ENCODE measurements at regions not wholly inside any gene's neighbourhood (a gene's known extent, or its start where the extent isn't known, plus 50 kb on each side); places are given as distances from the start of the nearest gene placed in this dataset.

DNA sequence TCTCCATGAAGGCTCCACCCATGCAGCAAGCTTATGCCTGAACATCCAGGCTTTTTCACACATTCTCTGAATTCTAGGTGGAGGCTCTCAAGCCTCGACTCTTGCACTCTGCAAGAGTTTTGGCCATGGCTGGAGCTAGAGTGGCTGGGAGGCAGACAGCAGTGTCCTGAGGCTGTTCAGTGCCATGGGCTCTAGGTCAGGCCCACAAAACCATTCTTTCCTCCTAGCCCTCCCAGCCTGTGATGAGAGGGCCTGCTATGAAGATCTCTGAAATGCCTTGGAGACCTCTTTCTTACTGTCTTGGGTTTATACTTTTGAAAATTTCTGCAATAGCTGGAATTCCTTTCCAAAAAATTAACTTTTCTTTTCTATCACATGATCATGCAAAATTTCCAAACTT is 210.7 kb downstream of the RND3 start:
- TF ChIP-seq, protein P1, sequence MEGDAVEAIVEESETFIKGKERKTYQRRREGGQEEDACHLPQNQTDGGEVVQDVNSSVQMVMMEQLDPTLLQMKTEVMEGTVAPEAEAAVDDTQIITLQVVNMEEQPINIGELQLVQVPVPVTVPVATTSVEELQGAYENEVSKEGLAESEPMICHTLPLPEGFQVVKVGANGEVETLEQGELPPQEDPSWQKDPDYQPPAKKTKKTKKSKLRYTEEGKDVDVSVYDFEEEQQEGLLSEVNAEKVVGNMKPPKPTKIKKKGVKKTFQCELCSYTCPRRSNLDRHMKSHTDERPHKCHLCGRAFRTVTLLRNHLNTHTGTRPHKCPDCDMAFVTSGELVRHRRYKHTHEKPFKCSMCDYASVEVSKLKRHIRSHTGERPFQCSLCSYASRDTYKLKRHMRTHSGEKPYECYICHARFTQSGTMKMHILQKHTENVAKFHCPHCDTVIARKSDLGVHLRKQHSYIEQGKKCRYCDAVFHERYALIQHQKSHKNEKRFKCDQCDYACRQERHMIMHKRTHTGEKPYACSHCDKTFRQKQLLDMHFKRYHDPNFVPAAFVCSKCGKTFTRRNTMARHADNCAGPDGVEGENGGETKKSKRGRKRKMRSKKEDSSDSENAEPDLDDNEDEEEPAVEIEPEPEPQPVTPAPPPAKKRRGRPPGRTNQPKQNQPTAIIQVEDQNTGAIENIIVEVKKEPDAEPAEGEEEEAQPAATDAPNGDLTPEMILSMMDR (IDR thresholded peaks at IDR 0.05 in 8 of 11, conservative IDR thresholded peaks at IDR 0.05 in 3 of 11): no peak
- TF ChIP-seq POLR2A (IDR thresholded peaks at IDR 0.05): no peak
- no peak for TF ChIP-seq POLR2AphosphoS5 (IDR thresholded peaks at IDR 0.05)

All from spleen (tissue), 7 donors.